GM12878 (cell line): ENCODE measurements at regions not wholly inside any gene's neighbourhood (a gene's known extent, or its start where the extent isn't known, plus 50 kb on each side); places are given as distances from the start of the nearest gene placed in this dataset.

ENCODE experiments used
- ATAC-seq: fragments of 200-7000 bp; cut with Tn5 transposase; 3 replicates; pipeline ENCODE4 v1.9.1; 2020; ENCODE audit warnings: mild to moderate bottlenecking, moderate library complexity
- BruUV-seq: library from RNA; stranded (reverse); fragments of 400-500 nt; replicated peaks from 2 replicates; lab custom pipeline; 2021; lab: Mats Ljungman, UMichigan
- CTCF ChIA-PET: fragments of 300-600 bp; sonication (Branson Sonifier 250); formaldehyde crosslinking; extraction: SDS; loops from one replicate; lab custom pipeline; 2021; ENCODE audit warnings: inconsistent platforms; lab: Yijun Ruan, JAX
- POLR2A ChIA-PET: fragments of 350-600 bp; formaldehyde crosslinking; extraction: SDS; loops from one replicate; lab custom pipeline; 2021; ENCODE audit warnings: inconsistent platforms; lab: Charles Lee
- RAD21 ChIA-PET: fragments of 300-600 bp; sonication (Branson Sonifier 250); formaldehyde crosslinking; loops from one replicate; lab custom pipeline; 2023; ENCODE audit warnings: antibody characterized with exemption; ENCODE audit not compliant: unreplicated experiment; lab: Charles Lee
- SMC1A ChIA-PET: fragments of 300-600 bp; sonication (Branson Sonifier 250); formaldehyde crosslinking; loops from one replicate; lab custom pipeline; 2023; ENCODE audit not compliant: unreplicated experiment, uncharacterized antibody; lab: Charles Lee
- DNase-seq: peaks from one replicate; pipeline ENCODE4 v3.0.0-alpha.2; 2011; ENCODE audit warnings: low read depth, low spot score
- FAIRE-seq: peaks from 3 replicates; lab custom pipeline; 2011; peaks lifted over from hg19 to GRCh38; lab: Jason Lieb, UNC
- H2AFZ ChIP-seq: 2 replicates; pipeline ENCODE4 v1.6.0; 2011; ENCODE audit warnings: low read depth, low read length, control low read depth; ENCODE audit not compliant: control insufficient read depth
- H3K27ac ChIP-seq: 2 replicates; pipeline ENCODE4 v1.5.1; 2011; ENCODE audit warnings: control low read depth; ENCODE audit not compliant: control insufficient read depth, insufficient read depth
- H3K27me3 ChIP-seq, 2 experiments: replicated peaks in 1 of 2; 2 replicates each; pipeline versions ENCODE4 v1.6.0 to v1.6.1; 2011; ENCODE audit warnings: low read length in 1 of 2; ENCODE audit not compliant: control insufficient read depth in 2 of 2, insufficient read depth in 2 of 2
- H3K36me3 ChIP-seq, 2 experiments: 2 replicates each; pipeline ENCODE4 v1.5.1; 2011; ENCODE audit warnings: low read length in 1 of 2; ENCODE audit not compliant: control insufficient read depth in 2 of 2, insufficient read depth in 2 of 2
- H3K4me1 ChIP-seq: 2 replicates; pipeline ENCODE4 v1.6.1; 2011; ENCODE audit warnings: mild to moderate bottlenecking, low read length, moderate library complexity, mixed read lengths; ENCODE audit not compliant: control insufficient read depth, insufficient read depth
- H3K4me2 ChIP-seq: 2 replicates; pipeline ENCODE4 v1.6.0; 2011; ENCODE audit warnings: control low read depth; ENCODE audit not compliant: control insufficient read depth, insufficient read depth
- H3K4me3 ChIP-seq: fragments of 200-600 bp; sonication (generic); 2 replicates; pipeline ENCODE4 v1.5.1; 2016
- H3K79me2 ChIP-seq: 2 replicates; pipeline ENCODE4 v1.6.0; 2011; ENCODE audit warnings: low read length; ENCODE audit not compliant: control insufficient read depth, insufficient read depth
- H3K9ac ChIP-seq: 2 replicates; pipeline ENCODE4 v1.8.0; 2011; ENCODE audit warnings: low read length, control low read depth, mixed read lengths; ENCODE audit not compliant: control insufficient read depth, insufficient read depth
- H3K9me3 ChIP-seq: replicated peaks from 3 replicates; pipeline ENCODE4 v1.5.1; 2011; ENCODE audit warnings: mild to moderate bottlenecking, low read length; ENCODE audit not compliant: control insufficient read depth, insufficient read depth
- H4K20me1 ChIP-seq: 2 replicates; pipeline ENCODE4 v1.6.0; 2011; ENCODE audit not compliant: control insufficient read depth, insufficient read depth
- EGR1 ChIP-seq, 2 experiments: IDR thresholded peaks; 1 replicate in 1 of 2; 2 replicates in 1 of 2; pipeline ENCODE4 v1.6.1; 2011 to 2012; ENCODE audit warnings: low read depth in 2 of 2, low read length in 2 of 2, borderline replicate concordance in 1 of 2, mild to moderate bottlenecking in 1 of 2, moderate library complexity in 1 of 2
- HDGF ChIP-seq: fragments of 450-650 bp; IDR thresholded peaks from 2 replicates; pipeline ENCODE4 v1.6.1; 2016; ENCODE audit warnings: antibody characterized with exemption
- JUND ChIP-seq: IDR thresholded peaks from 2 replicates; pipeline ENCODE4 v1.6.1; 2012; ENCODE audit warnings: low read depth, mild to moderate bottlenecking, low read length, improper control_type of control experiment, moderate library complexity
- MTA2 ChIP-seq: fragments of 450-650 bp; IDR thresholded peaks from 2 replicates; pipeline ENCODE4 v1.6.1; 2016; ENCODE audit warnings: low read depth, mild to moderate bottlenecking, moderate library complexity
- MTA3 ChIP-seq: IDR thresholded peaks from 2 replicates; pipeline ENCODE4 v1.6.1; 2012; ENCODE audit warnings: low read length, inconsistent platforms, borderline replicate concordance
- POLR2AphosphoS2 ChIP-seq: IDR thresholded peaks from 2 replicates; pipeline ENCODE4 v1.6.1; 2011; ENCODE audit warnings: low read depth, mild to moderate bottlenecking, low read length, improper control_type of control experiment, moderate library complexity
- RB1 ChIP-seq: fragments of 450-650 bp; formaldehyde crosslinking; IDR thresholded peaks from 2 replicates; pipeline ENCODE4 v1.6.1; 2017; ENCODE audit warnings: mild to moderate bottlenecking, borderline replicate concordance
- RBBP5 ChIP-seq: fragments of 200-600 bp; sonication (generic); conservative IDR thresholded peaks from 2 replicates; pipeline ENCODE4 v1.6.1; 2016
- SMAD5 ChIP-seq: IDR thresholded peaks from 2 replicates; pipeline ENCODE4 v1.6.1; 2016; ENCODE audit warnings: antibody characterized with exemption, low read depth
- STAT3 ChIP-seq: IDR thresholded peaks from 2 replicates; pipeline ENCODE4 v1.6.1; 2011; ENCODE audit warnings: low read depth, low read length, improper control_type of control experiment
- ZNF207 ChIP-seq: fragments of 450-650 bp; IDR thresholded peaks from 2 replicates; pipeline ENCODE4 v1.6.1; 2014; ENCODE audit warnings: antibody characterized with exemption, mild to moderate bottlenecking, borderline replicate concordance
- WGBS: methylation state at CpG from one replicate; pipeline ENCODE4 v1.1.6; 2016; ENCODE audit warnings: low lambda C conversion rate; ENCODE audit not compliant: insufficient replicate concordance, insufficient coverage; ENCODE audit errors: missing lambda C conversion rate; 5-methylcytosine and 5-hydroxymethylcytosine counted together
- in situ Hi-C: fragments of 300-500 bp; cut with MboI; formaldehyde crosslinking; loops from 9 replicates; pipeline ENCODE4 v1.14.3; 2018; ENCODE audit warnings: mixed read lengths
- intact Hi-C: fragments of 100-400 bp; cut with micrococcal nuclease; formaldehyde crosslinking; loops from one replicate; pipeline ENCODE4 v1.14.2; 2022; ENCODE audit not compliant: unreplicated experiment
- TF ChIP-seq, protein P1 (sequence below): fragments of 450-650 bp; IDR thresholded peaks from 2 replicates; pipeline ENCODE4 v1.6.1; 2017; ENCODE audit warnings: borderline replicate concordance
- TF ChIP-seq, protein P2 (sequence below): IDR thresholded peaks from 2 replicates; pipeline ENCODE4 v1.6.1; 2012; ENCODE audit warnings: low read length, inconsistent platforms
- TF ChIP-seq, protein P3 (sequence below): fragments of 450-650 bp; IDR thresholded peaks from 2 replicates; pipeline ENCODE4 v1.6.1; 2017; ENCODE audit warnings: mild to moderate bottlenecking, moderate library complexity

DNA sequence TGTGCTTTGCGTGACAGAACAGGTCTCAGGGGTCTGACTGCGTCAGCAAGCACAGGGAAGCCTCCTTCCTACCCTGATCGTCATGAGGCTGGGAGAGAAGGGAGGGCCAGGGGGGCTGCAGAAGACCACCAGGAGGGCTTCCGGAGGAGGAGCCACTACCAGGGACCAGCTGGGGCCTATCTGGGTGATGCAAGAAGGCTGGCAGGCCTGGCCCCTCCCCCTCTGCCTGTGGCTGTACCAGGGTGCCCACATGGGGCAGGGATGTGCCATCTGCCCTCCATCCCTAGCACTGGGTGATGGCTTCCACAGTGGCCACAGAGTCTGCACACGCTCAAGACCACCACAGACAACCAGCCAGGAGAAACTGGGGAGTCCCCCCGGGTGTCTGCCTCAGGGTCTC lies 116.4 kb upstream of the NKX1-1 start:
- intact Hi-C loops, result no loop called here
- no peak for ATAC-seq
- CTCF ChIA-PET, result no interaction called here

GRCh38 chr4:1521821-1522361 lies 115.6 kb upstream of the NKX1-1 start:
- Histone ChIP-seq H3K27me3 (no peaks in the 10 kb centered on the region), H4K20me1 (no peaks in the 10 kb centered on the region), H2AFZ (no peak overlapping the region), H3K4me1 (no peaks in the 10 kb centered on the region), H3K9ac (no peak overlapping the region), H3K36me3 (no peaks in the 10 kb centered on the region), H3K9me3 (no peaks in the 10 kb centered on the region; the same call in 2 of the 3 replicates), H3K4me2 (no peak overlapping the region), H3K27ac (no peak overlapping the region), H3K79me2 (no peaks in the 10 kb centered on the region), H3K4me3 (no peak overlapping the region)
- ChIA-PET SMC1A (no interaction called here), POLR2A (no interaction called here), CTCF (no interaction called here), RAD21 (no interaction called here)
- no peak for DNase-seq
- no TSS peak for BruUV-seq
- FAIRE-seq, result no peak
- WGBS, result 62% methylated on average over 18 of the region's 19 CpGs
- intact Hi-C loops (no loop called here), in situ Hi-C loops (no loop called here)
- ATAC-seq, result no peak
- TF ChIP-seq EGR1 (IDR thresholded peaks at IDR 0.05; ENCODE audit: borderline replicate concordance in 1 of 2, low read depth in 2 of 2, low read length in 2 of 2), result no peak
- TF ChIP-seq, protein P1, sequence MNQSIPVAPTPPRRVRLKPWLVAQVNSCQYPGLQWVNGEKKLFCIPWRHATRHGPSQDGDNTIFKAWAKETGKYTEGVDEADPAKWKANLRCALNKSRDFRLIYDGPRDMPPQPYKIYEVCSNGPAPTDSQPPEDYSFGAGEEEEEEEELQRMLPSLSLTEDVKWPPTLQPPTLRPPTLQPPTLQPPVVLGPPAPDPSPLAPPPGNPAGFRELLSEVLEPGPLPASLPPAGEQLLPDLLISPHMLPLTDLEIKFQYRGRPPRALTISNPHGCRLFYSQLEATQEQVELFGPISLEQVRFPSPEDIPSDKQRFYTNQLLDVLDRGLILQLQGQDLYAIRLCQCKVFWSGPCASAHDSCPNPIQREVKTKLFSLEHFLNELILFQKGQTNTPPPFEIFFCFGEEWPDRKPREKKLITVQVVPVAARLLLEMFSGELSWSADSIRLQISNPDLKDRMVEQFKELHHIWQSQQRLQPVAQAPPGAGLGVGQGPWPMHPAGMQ, result no peak
- no peak for TF ChIP-seq HDGF
- TF ChIP-seq MTA2, result no peak
- no peak for TF ChIP-seq STAT3
- TF ChIP-seq, protein P2, sequence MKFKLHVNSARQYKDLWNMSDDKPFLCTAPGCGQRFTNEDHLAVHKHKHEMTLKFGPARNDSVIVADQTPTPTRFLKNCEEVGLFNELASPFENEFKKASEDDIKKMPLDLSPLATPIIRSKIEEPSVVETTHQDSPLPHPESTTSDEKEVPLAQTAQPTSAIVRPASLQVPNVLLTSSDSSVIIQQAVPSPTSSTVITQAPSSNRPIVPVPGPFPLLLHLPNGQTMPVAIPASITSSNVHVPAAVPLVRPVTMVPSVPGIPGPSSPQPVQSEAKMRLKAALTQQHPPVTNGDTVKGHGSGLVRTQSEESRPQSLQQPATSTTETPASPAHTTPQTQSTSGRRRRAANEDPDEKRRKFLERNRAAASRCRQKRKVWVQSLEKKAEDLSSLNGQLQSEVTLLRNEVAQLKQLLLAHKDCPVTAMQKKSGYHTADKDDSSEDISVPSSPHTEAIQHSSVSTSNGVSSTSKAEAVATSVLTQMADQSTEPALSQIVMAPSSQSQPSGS, result no peak
- TF ChIP-seq SMAD5, result no peak
- TF ChIP-seq POLR2AphosphoS2, result no peak
- TF ChIP-seq ZNF207, result no peak
- TF ChIP-seq, protein P3, sequence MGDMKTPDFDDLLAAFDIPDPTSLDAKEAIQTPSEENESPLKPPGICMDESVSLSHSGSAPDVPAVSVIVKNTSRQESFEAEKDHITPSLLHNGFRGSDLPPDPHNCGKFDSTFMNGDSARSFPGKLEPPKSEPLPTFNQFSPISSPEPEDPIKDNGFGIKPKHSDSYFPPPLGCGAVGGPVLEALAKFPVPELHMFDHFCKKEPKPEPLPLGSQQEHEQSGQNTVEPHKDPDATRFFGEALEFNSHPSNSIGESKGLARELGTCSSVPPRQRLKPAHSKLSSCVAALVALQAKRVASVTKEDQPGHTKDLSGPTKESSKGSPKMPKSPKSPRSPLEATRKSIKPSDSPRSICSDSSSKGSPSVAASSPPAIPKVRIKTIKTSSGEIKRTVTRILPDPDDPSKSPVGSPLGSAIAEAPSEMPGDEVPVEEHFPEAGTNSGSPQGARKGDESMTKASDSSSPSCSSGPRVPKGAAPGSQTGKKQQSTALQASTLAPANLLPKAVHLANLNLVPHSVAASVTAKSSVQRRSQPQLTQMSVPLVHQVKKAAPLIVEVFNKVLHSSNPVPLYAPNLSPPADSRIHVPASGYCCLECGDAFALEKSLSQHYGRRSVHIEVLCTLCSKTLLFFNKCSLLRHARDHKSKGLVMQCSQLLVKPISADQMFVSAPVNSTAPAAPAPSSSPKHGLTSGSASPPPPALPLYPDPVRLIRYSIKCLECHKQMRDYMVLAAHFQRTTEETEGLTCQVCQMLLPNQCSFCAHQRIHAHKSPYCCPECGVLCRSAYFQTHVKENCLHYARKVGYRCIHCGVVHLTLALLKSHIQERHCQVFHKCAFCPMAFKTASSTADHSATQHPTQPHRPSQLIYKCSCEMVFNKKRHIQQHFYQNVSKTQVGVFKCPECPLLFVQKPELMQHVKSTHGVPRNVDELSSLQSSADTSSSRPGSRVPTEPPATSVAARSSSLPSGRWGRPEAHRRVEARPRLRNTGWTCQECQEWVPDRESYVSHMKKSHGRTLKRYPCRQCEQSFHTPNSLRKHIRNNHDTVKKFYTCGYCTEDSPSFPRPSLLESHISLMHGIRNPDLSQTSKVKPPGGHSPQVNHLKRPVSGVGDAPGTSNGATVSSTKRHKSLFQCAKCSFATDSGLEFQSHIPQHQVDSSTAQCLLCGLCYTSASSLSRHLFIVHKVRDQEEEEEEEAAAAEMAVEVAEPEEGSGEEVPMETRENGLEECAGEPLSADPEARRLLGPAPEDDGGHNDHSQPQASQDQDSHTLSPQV, result no peak

More for the DNA sequence above, 116.4 kb upstream of the NKX1-1 start:
- ChIA-PET POLR2A (no interaction called here), SMC1A (no interaction called here), RAD21 (no interaction called here)
- H2AFZ ChIP-seq, result no peak overlapping the region
- no peak overlapping the region for H3K27ac ChIP-seq
- H4K20me1 ChIP-seq, result no peaks in the 10 kb centered on the region
- no peaks in the 10 kb centered on the region for H3K79me2 ChIP-seq
- TF ChIP-seq JUND (no peak), RB1 (no peak), RBBP5 (no peak), MTA3 (no peak)
- FAIRE-seq (no peak), DNase-seq (no peak)
- in situ Hi-C loops, result no loop called here
- no TSS peak for BruUV-seq
- no peak overlapping the region for H3K4me2 ChIP-seq
- H3K9me3 ChIP-seq, result no peaks in the 10 kb centered on the region; the same call in 2 of the 3 replicates
- WGBS, result 32% methylated on average over 6 of the region's 6 CpGs
- H3K9ac ChIP-seq, result no peak overlapping the region
- H3K27me3 ChIP-seq, result no peaks in the 10 kb centered on the region
- H3K4me1 ChIP-seq, result no peaks in the 10 kb centered on the region
- H3K36me3 ChIP-seq, result no peaks in the 10 kb centered on the region
- H3K4me3 ChIP-seq, result no peak overlapping the region
